A549 (cell line): ENCODE measurements at regions not wholly inside any gene's neighbourhood (a gene's known extent, or its start where the extent isn't known, plus 50 kb on each side); places are given as distances from the start of the nearest gene placed in this dataset.

Experiments
- BHLHE40 ChIP-seq: IDR thresholded peaks from 2 replicates; pipeline ENCODE4 v1.6.1; 2012; ENCODE audit warnings: low read depth, low read length, inconsistent platforms
- CBX2 ChIP-seq: fragments of 200-600 bp; sonication (generic); IDR thresholded peaks from 2 replicates; pipeline ENCODE4 v1.6.1; 2016; ENCODE audit warnings: low read depth, mild to moderate bottlenecking, borderline replicate concordance
- CBX8 ChIP-seq: fragments of 200-600 bp; sonication (generic); IDR thresholded peaks from 2 replicates; pipeline ENCODE4 v1.6.1; 2016
- CHD2 ChIP-seq: fragments of 150-350 bp; IDR thresholded peaks from 2 replicates; pipeline ENCODE4 v1.6.1; 2014; ENCODE audit warnings: low read length; ENCODE audit not compliant: partially characterized antibody
- KDM5A ChIP-seq: fragments of 200-600 bp; sonication (generic); IDR thresholded peaks from 2 replicates; pipeline ENCODE4 v1.6.1; 2016; ENCODE audit warnings: antibody characterized with exemption, mild to moderate bottlenecking
- POLR2A ChIP-seq: IDR thresholded peaks from 2 replicates; pipeline ENCODE4 v1.6.1; 2012; ENCODE audit warnings: mild to moderate bottlenecking, low read length
- RAD21 ChIP-seq, 2 experiments: fragments of >200 bp in 1 of 2; sonication (Bioruptor Twin) in 1 of 2; formaldehyde crosslinking in 1 of 2; IDR thresholded peaks in 1 of 2; conservative IDR thresholded peaks in 1 of 2; 2 replicates in 1 of 2; 3 replicates in 1 of 2; pipeline ENCODE4 v1.6.1; 2012 to 2018; ENCODE audit warnings: inconsistent platforms in 1 of 2
- RCOR1 ChIP-seq: fragments of 150-350 bp; IDR thresholded peaks from 2 replicates; pipeline ENCODE4 v1.6.1; 2014; ENCODE audit warnings: antibody characterized with exemption, low read length, low read depth
- ZSCAN20 ChIP-seq: fragments of 250-450 bp; sonication (Bioruptor Pico); IDR thresholded peaks from 2 replicates; pipeline ENCODE4 v1.8.0; 2022; ENCODE audit warnings: mild to moderate bottlenecking, moderate library complexity
- TF ChIP-seq, protein P1 (sequence below): fragments of >200 bp; sonication (Bioruptor Twin); formaldehyde crosslinking; IDR thresholded peaks from 3 replicates; pipeline ENCODE4 v1.5.1; 2016
- TF ChIP-seq, protein P2 (sequence below): fragments of 450-650 bp; IDR thresholded peaks from 2 replicates; pipeline ENCODE4 v1.6.1; 2014; ENCODE audit warnings: antibody characterized with exemption
- TF ChIP-seq, protein P3 (sequence below): IDR thresholded peaks from 2 replicates; pipeline ENCODE4 v1.6.1; 2012
- TF ChIP-seq, protein P4 (sequence below): fragments of 200-600 bp; sonication (generic); IDR thresholded peaks from 2 replicates; pipeline ENCODE4 v1.6.1; 2016; ENCODE audit warnings: antibody characterized with exemption, mild to moderate bottlenecking, moderate library complexity
- TF ChIP-seq, protein P5 (sequence below): IDR thresholded peaks from 2 replicates; pipeline ENCODE4 v1.6.1; 2012

DNA sequence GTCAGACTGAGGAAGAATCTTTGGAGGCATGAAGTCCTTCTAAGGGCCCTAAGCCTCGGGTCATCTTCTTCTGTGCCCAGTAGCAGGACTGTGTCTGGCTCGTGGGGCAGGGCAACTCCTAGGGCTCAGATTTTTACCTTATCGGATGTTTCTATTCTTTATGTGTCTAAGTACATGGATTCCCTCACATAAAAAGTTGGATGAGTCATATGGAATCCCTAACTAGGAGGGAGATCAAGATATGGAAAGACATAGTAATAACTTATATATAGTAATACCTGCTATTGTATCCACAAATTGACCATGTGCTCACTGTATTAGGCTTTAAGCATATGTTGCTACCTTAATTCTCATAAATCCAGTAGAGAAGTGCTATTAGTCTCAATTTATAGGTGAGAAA lies 364.5 kb upstream of the CAMK1G start:
- TF ChIP-seq, protein P1, sequence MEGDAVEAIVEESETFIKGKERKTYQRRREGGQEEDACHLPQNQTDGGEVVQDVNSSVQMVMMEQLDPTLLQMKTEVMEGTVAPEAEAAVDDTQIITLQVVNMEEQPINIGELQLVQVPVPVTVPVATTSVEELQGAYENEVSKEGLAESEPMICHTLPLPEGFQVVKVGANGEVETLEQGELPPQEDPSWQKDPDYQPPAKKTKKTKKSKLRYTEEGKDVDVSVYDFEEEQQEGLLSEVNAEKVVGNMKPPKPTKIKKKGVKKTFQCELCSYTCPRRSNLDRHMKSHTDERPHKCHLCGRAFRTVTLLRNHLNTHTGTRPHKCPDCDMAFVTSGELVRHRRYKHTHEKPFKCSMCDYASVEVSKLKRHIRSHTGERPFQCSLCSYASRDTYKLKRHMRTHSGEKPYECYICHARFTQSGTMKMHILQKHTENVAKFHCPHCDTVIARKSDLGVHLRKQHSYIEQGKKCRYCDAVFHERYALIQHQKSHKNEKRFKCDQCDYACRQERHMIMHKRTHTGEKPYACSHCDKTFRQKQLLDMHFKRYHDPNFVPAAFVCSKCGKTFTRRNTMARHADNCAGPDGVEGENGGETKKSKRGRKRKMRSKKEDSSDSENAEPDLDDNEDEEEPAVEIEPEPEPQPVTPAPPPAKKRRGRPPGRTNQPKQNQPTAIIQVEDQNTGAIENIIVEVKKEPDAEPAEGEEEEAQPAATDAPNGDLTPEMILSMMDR, result no peak
- no peak for TF ChIP-seq POLR2A
- TF ChIP-seq CBX8, result no peak
- TF ChIP-seq, protein P2, sequence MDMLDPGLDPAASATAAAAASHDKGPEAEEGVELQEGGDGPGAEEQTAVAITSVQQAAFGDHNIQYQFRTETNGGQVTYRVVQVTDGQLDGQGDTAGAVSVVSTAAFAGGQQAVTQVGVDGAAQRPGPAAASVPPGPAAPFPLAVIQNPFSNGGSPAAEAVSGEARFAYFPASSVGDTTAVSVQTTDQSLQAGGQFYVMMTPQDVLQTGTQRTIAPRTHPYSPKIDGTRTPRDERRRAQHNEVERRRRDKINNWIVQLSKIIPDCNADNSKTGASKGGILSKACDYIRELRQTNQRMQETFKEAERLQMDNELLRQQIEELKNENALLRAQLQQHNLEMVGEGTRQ, result no peak
- no peak for TF ChIP-seq BHLHE40
- TF ChIP-seq CBX2, result no peak
- TF ChIP-seq ZSCAN20, result no peak
- TF ChIP-seq RAD21 (conservative IDR thresholded peaks at IDR 0.05 in 1 of 2, IDR thresholded peaks at IDR 0.05 in 1 of 2), result no peak
- TF ChIP-seq, protein P3, sequence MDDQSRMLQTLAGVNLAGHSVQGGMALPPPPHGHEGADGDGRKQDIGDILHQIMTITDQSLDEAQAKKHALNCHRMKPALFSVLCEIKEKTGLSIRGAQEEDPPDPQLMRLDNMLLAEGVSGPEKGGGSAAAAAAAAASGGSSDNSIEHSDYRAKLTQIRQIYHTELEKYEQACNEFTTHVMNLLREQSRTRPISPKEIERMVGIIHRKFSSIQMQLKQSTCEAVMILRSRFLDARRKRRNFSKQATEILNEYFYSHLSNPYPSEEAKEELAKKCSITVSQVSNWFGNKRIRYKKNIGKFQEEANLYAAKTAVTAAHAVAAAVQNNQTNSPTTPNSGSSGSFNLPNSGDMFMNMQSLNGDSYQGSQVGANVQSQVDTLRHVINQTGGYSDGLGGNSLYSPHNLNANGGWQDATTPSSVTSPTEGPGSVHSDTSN, result no peak
- no peak for TF ChIP-seq CHD2
- no peak for TF ChIP-seq RCOR1
- TF ChIP-seq KDM5A, result no peak
- TF ChIP-seq, protein P4, sequence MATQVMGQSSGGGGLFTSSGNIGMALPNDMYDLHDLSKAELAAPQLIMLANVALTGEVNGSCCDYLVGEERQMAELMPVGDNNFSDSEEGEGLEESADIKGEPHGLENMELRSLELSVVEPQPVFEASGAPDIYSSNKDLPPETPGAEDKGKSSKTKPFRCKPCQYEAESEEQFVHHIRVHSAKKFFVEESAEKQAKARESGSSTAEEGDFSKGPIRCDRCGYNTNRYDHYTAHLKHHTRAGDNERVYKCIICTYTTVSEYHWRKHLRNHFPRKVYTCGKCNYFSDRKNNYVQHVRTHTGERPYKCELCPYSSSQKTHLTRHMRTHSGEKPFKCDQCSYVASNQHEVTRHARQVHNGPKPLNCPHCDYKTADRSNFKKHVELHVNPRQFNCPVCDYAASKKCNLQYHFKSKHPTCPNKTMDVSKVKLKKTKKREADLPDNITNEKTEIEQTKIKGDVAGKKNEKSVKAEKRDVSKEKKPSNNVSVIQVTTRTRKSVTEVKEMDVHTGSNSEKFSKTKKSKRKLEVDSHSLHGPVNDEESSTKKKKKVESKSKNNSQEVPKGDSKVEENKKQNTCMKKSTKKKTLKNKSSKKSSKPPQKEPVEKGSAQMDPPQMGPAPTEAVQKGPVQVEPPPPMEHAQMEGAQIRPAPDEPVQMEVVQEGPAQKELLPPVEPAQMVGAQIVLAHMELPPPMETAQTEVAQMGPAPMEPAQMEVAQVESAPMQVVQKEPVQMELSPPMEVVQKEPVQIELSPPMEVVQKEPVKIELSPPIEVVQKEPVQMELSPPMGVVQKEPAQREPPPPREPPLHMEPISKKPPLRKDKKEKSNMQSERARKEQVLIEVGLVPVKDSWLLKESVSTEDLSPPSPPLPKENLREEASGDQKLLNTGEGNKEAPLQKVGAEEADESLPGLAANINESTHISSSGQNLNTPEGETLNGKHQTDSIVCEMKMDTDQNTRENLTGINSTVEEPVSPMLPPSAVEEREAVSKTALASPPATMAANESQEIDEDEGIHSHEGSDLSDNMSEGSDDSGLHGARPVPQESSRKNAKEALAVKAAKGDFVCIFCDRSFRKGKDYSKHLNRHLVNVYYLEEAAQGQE, result no peak
- TF ChIP-seq, protein P5, sequence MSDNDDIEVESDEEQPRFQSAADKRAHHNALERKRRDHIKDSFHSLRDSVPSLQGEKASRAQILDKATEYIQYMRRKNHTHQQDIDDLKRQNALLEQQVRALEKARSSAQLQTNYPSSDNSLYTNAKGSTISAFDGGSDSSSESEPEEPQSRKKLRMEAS, result no peak
